SJSA1 (cell line): ENCODE measurements at regions not wholly inside any gene's neighbourhood (a gene's known extent, or its start where the extent isn't known, plus 50 kb on each side); places are given as distances from the start of the nearest gene placed in this dataset.
"Not testable (repeated sequence)": the region's sequence is repeated elsewhere in the genome, so short reads cannot be mapped to it uniquely, and the experiment has no call there.

ENCODE experiments used
- DNase-seq, 2 experiments: peaks; one replicate each; pipeline ENCODE4 v3.0.0-alpha.2; 2015 to 2020; ENCODE audit warnings: low spot score in 2 of 2, low read depth in 1 of 2
- H3K27ac ChIP-seq: fragments of 250-450 bp; sonication (Bioruptor Pico); 2 replicates; pipeline ENCODE4 v1.5.1; 2020; ENCODE audit warnings: mild to moderate bottlenecking, moderate library complexity
- H3K27me3 ChIP-seq: fragments of 250-450 bp; sonication (Bioruptor Pico); replicated peaks from 2 replicates; pipeline ENCODE4 v1.5.1; 2020; ENCODE audit warnings: mild to moderate bottlenecking, moderate library complexity
- H3K36me3 ChIP-seq: fragments of 250-450 bp; sonication (Bioruptor Pico); 2 replicates; pipeline ENCODE4 v1.5.1; 2020; ENCODE audit warnings: mild to moderate bottlenecking
- H3K4me1 ChIP-seq: fragments of 250-450 bp; sonication (Bioruptor Pico); replicated peaks from 2 replicates; pipeline ENCODE4 v1.6.1; 2021; ENCODE audit warnings: mild to moderate bottlenecking
- H3K4me3 ChIP-seq: fragments of 250-450 bp; sonication (Bioruptor Pico); 2 replicates; pipeline ENCODE4 v1.5.1; 2020; ENCODE audit warnings: mild to moderate bottlenecking
- H3K9me3 ChIP-seq: fragments of 250-450 bp; sonication (Bioruptor Pico); replicated peaks from 2 replicates; pipeline ENCODE4 v1.5.1; 2020; ENCODE audit warnings: mild to moderate bottlenecking

DNA sequence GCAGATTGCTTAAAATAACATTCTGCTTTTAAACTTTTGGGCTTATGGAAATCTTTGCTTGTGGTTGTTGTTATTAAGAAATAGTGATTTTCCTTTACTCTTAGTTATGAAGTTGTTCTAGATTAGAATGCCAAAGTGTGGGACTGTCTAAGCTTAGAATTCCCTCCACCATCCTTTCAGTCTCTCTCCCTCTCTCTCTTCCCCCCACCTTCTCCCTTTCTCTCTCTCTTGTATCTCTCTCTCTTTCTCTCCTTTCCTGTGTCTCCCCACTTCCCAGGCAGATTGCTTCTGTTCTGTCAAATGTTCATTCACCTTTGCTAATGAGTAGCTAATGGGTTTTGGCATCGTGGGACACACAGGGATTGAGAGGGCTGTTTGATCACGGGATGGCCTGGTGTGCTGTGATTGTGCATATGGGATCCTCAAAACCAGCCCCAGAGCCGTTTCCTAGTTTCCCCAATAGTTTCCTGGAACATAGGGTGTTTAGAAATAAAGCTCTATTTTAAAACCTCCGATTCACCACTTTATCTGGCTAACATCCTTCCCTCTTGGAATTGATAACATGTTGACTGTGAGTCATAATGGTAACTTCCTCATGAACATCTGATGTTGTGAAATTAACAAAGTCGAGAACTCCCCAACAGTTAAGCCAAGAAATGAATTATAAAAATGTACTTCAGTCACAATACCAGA is 502.6 kb downstream of the TMEM114 start:
- H3K27ac ChIP-seq = no peak overlapping the region
- 0 out of 2 replicates have a peak, but pooled peaks cover 2% of the 10 kb centered on the region for H3K9me3 ChIP-seq
- H3K4me3 ChIP-seq = no peak overlapping the region
- no peaks in the 10 kb centered on the region for H3K27me3 ChIP-seq
- no peaks in the 10 kb centered on the region for H3K36me3 ChIP-seq
- no peak for DNase-seq
- H3K4me1 ChIP-seq = no peaks in the 10 kb centered on the region

- no peaks in the 10 kb centered on the region for H3K27me3 ChIP-seq
- no peaks in the 10 kb centered on the region for H3K4me1 ChIP-seq
- H3K4me3 ChIP-seq = no peak overlapping the region
- H3K36me3 ChIP-seq = no peaks in the 10 kb centered on the region
- no peak overlapping the region for H3K27ac ChIP-seq
- H3K9me3 ChIP-seq = 0 out of 2 replicates have a peak, but pooled peaks cover 2% of the 10 kb centered on the region
- no peak for DNase-seq
Measured at GRCh38 chr16:8087146-8087545, 503.2 kb downstream of the TMEM114 start.

DNA sequence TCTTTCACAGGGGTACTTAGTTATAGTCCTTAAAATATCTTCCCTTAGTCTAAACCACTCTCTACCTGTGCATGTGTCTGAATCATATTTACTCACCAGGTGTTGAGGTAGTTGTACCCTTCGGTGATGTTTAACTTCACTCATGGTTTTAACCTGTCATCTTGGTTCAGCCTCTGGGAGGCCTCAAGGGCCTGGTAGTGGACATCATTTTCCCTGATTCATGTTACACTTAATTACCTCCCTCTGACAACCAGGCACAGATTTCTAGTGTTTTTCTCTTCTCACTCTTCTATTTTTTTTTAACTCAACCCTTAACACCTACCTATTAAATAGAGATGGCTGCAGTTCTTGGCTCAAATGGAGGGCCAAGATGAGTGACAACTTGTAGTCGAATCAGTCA is 505.4 kb downstream of the TMEM114 start:
- Histone ChIP-seq H3K27me3 (no peaks in the 10 kb centered on the region), H3K9me3 (no peaks in the 10 kb centered on the region), H3K27ac (no peak overlapping the region), H3K36me3 (no peaks in the 10 kb centered on the region), H3K4me1 (no peaks in the 10 kb centered on the region), H3K4me3 (no peak overlapping the region)
- no peak for DNase-seq

GRCh38 chr16:8084302-8084701 is 506.0 kb downstream of the TMEM114 start:
- Histone ChIP-seq H3K36me3 (no peaks in the 10 kb centered on the region), H3K4me1 (no peaks in the 10 kb centered on the region), H3K27me3 (no peaks in the 10 kb centered on the region), H3K9me3 (no peaks in the 10 kb centered on the region), H3K27ac (no peak overlapping the region), H3K4me3 (no peak overlapping the region)
- DNase-seq = no peak

DNA sequence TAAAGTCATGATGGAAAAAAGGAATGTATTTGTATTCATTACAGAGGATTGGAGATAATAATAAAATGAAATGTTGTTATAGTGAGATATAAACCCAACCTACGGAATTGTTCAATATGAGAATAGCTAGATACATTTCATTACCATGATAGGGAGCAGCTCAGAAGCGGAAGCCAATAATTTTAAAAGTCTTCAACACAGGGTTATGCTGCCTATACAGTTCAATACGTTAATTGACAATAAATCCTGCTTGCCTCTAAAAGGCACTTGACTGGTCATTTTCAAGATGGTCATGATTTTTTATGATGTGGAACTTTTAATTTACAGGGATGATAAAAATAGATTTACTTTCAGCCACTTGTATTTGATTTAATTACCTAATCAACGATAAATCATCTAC is 506.8 kb downstream of the TMEM114 start:
- H3K4me1 ChIP-seq = no peaks in the 10 kb centered on the region

GRCh38 chr16:8080817-8081216 is 509.5 kb downstream of the TMEM114 start:
- Histone ChIP-seq H3K4me3 (no peak overlapping the region), H3K9me3 (no peaks in the 10 kb centered on the region; the same call in 1 of the 2 replicates), H3K36me3 (no peaks in the 10 kb centered on the region), H3K4me1 (no peaks in the 10 kb centered on the region), H3K27me3 (no peaks in the 10 kb centered on the region), H3K27ac (no peak overlapping the region)
- no peak for DNase-seq

More for the DNA sequence above, 506.8 kb downstream of the TMEM114 start:
- H3K27ac ChIP-seq = no peak overlapping the region
- no peaks in the 10 kb centered on the region for H3K36me3 ChIP-seq
- H3K9me3 ChIP-seq = no peaks in the 10 kb centered on the region
- no peak for DNase-seq
- H3K27me3 ChIP-seq = no peaks in the 10 kb centered on the region
- H3K4me3 ChIP-seq = no peak overlapping the region

DNA sequence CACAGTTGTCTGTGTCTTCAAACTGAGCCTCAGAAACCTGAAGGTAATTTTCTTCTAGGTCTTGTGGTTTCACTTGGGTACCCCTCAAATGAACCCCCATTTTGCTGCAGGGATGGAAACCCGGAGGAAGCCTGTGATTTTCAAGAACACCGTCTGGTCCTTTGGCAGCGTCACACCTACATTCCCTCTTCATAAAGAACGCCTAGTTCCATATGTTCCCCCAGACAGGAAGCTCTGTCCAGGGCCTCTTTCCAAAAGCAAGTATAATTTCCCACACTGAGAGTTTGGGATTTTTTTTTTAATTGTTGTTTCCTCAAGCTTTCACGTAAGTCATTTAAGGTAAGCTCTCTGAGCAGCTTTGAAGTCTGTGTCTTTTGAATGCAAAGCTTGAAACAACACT is 515.0 kb downstream of the TMEM114 start:
- Histone ChIP-seq H3K4me1 (no peaks in the 10 kb centered on the region), H3K27ac (no peak overlapping the region), H3K4me3 (no peak overlapping the region), H3K9me3 (peaks cover 3% of the 10 kb centered on the region; the same call in 1 of the 2 replicates), H3K27me3 (no peaks in the 10 kb centered on the region), H3K36me3 (no peaks in the 10 kb centered on the region)
- DNase-seq = no peak

GRCh38 chr16:8070506-8070905 is 519.8 kb downstream of the TMEM114 start:
- no peak for DNase-seq
- no peak overlapping the region for H3K27ac ChIP-seq
- H3K27me3 ChIP-seq = no peaks in the 10 kb centered on the region
- no peaks in the 10 kb centered on the region for H3K4me1 ChIP-seq
- H3K4me3 ChIP-seq = no peak overlapping the region
- H3K36me3 ChIP-seq = no peaks in the 10 kb centered on the region
- H3K9me3 ChIP-seq = peaks cover 6% of the 10 kb centered on the region; the same call in 1 of the 2 replicates

DNA sequence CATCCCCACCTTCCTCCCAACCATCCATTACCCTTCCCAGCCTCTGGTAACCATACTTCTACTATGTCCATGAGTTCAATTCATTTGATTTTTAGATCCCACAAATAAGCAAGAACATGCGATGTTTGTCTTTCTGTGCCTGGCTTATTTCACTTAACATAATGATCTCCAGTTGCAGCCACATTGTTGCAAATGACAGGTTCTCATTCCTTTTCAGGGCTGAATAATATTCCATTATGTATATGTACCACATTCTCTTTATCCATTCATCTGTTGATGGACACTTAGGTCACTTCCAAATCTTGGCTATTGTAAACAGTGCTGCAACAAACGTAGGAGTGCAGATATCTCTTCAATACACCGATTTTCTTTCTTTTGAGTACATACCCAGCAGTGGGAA is 522.1 kb downstream of the TMEM114 start:
- H3K4me3 ChIP-seq, H3K27me3 ChIP-seq, H3K27ac ChIP-seq, DNase-seq, H3K36me3 ChIP-seq, H3K4me1 ChIP-seq, H3K9me3 ChIP-seq: not testable (repeated sequence)

DNA sequence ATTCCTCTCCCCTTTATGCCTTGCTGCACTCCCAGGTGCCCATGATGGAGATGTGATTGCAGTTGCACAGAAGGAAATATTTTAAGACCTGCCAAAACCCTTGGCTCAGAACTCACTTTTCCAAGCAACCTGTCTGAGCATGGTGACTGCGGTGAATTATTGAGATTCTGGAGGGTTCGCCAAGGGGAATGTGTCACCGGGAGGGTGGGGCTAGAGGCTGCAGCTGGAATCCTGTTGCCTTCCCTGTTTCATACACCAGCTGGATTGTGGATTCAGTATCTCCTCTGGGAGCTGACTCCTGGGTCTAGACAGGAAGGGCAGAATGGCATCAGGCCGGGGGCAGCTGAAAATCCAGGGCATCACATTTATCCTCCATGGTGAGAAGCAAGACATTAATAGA is 527.2 kb downstream of the TMEM114 start:
- H3K4me1 ChIP-seq = no peaks in the 10 kb centered on the region
- no peak overlapping the region for H3K27ac ChIP-seq
- DNase-seq = no peak
- H3K27me3 ChIP-seq = no peaks in the 10 kb centered on the region
- no peaks in the 10 kb centered on the region for H3K36me3 ChIP-seq
- H3K9me3 ChIP-seq = peaks cover 3% of the 10 kb centered on the region
- H3K4me3 ChIP-seq = no peak overlapping the region

DNA sequence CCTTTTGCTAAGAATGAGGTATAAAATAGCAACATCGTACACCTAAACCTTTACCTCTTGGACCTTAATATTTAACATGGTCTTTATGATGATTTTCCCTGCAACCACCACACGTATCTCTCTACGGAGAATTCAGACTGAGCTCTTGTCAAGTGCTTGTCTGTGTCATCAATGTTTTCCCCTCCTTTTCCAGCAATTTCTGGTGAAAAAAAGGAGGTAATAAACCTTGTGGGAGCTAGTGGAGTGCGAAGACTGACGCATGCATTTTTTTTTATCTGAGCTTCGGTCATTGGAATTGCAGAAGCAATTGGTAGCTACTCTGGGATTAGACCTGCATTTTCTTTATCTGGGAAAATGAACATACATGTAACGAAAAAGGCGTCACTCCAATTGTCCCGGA is 527.6 kb downstream of the TMEM114 start:
- Histone ChIP-seq H3K9me3 (peaks cover 3% of the 10 kb centered on the region), H3K4me1 (no peaks in the 10 kb centered on the region), H3K27ac (no peak overlapping the region), H3K4me3 (no peak overlapping the region), H3K36me3 (no peaks in the 10 kb centered on the region), H3K27me3 (no peaks in the 10 kb centered on the region)
- no peak for DNase-seq

DNA sequence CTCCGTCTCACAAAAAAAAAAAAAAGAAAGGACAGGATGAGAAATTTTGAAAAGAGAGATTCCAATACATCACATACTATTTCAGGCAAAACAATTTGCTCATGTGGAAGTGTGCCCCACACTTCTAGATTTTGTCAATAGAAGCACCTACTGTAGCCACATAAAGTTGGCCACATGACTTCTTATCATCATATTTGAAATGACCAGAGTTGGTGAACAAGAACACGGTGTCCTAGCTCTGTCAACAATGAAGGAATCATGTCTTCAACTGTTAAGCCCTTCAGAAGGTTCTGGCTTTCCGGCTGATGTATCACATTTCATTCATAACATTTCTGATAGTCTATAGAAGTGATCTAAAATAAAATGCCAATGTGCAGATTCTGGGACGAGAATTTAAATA is 534.5 kb downstream of the TMEM114 start:
- DNase-seq = no peak
- peaks cover 5% of the 10 kb centered on the region; the same call in 1 of the 2 replicates for H3K9me3 ChIP-seq
- no peak overlapping the region for H3K4me3 ChIP-seq
- H3K27ac ChIP-seq = no peak overlapping the region
- no peaks in the 10 kb centered on the region for H3K27me3 ChIP-seq
- no peaks in the 10 kb centered on the region for H3K4me1 ChIP-seq
- no peaks in the 10 kb centered on the region for H3K36me3 ChIP-seq

GRCh38 chr16:8053437-8053836 is 536.9 kb downstream of the TMEM114 start:
- no peak overlapping the region for H3K4me3 ChIP-seq
- DNase-seq = no peak
- peaks cover 7% of the 10 kb centered on the region; the same call in 1 of the 2 replicates for H3K9me3 ChIP-seq
- H3K4me1 ChIP-seq = no peaks in the 10 kb centered on the region
- H3K27me3 ChIP-seq = no peaks in the 10 kb centered on the region
- H3K27ac ChIP-seq = no peak overlapping the region
- H3K36me3 ChIP-seq = no peaks in the 10 kb centered on the region

GRCh38 chr16:8048433-8048832 is 541.9 kb downstream of the TMEM114 start:
- DNase-seq = no peak
- Histone ChIP-seq H3K27ac (no peak overlapping the region), H3K36me3 (no peaks in the 10 kb centered on the region), H3K4me1 (no peaks in the 10 kb centered on the region), H3K9me3 (peaks cover 6% of the 10 kb centered on the region), H3K27me3 (no peaks in the 10 kb centered on the region), H3K4me3 (no peak overlapping the region)

GRCh38 chr16:8047736-8048135 is 542.6 kb downstream of the TMEM114 start:
- DNase-seq = no peak
- no peaks in the 10 kb centered on the region for H3K36me3 ChIP-seq

More at GRCh38 chr16:8047736-8048135, 542.6 kb downstream of the TMEM114 start:
- peaks cover 6% of the 10 kb centered on the region for H3K9me3 ChIP-seq
- H3K4me1 ChIP-seq = no peaks in the 10 kb centered on the region
- no peaks in the 10 kb centered on the region for H3K27me3 ChIP-seq
- H3K4me3 ChIP-seq = no peak overlapping the region
- no peak overlapping the region for H3K27ac ChIP-seq
